Lower lobe of right lung (tissue), 2 donors: ENCODE measurements at regions not wholly inside any gene's neighbourhood (a gene's known extent, or its start where the extent isn't known, plus 50 kb on each side); places are given as distances from the start of the nearest gene placed in this dataset.

ENCODE experiments used
- ATAC-seq, 2 donors: fragments of 200-7000 bp; cut with Tn5 transposase; one replicate each; pipeline ENCODE4 v1.9.1; 2020 to 2022; ENCODE audit warnings: mild to moderate bottlenecking in 2 of 2, moderate library complexity in 2 of 2
- DNase-seq: peaks from one replicate; pipeline ENCODE4 v3.0.0-alpha.2; 2020
- H3K27ac ChIP-seq: fragments of 200-600 bp; one replicate; pipeline ENCODE4 v1.8.0; 2022
- H3K27me3 ChIP-seq: fragments of 200-600 bp; one replicate; pipeline ENCODE4 v1.8.0; 2022; ENCODE audit warnings: low read depth
- H3K36me3 ChIP-seq: fragments of 200-600 bp; one replicate; pipeline ENCODE4 v1.8.0; 2022; ENCODE audit warnings: mild to moderate bottlenecking
- H3K4me1 ChIP-seq: fragments of 200-600 bp; one replicate; pipeline ENCODE4 v1.8.0; 2022
- H3K4me3 ChIP-seq: fragments of 200-600 bp; one replicate; pipeline ENCODE4 v1.8.0; 2022; ENCODE audit warnings: mild to moderate bottlenecking
- H3K9me3 ChIP-seq: fragments of 200-600 bp; one replicate; pipeline ENCODE4 v1.8.0; 2022
- intact Hi-C: fragments of 100-400 bp; cut with DNase I; formaldehyde crosslinking; loops from one replicate; pipeline ENCODE4 v1.11.0; 2022
- TF ChIP-seq, protein P1 (sequence below): fragments of 200-600 bp; IDR thresholded peaks from one replicate; pipeline ENCODE4 v1.8.0; 2022; ENCODE audit warnings: antibody characterized with exemption, mild to moderate bottlenecking
- donor health status: DM: no; HTN: yes; CAD: no; lungs with severe emphysema.

DNA sequence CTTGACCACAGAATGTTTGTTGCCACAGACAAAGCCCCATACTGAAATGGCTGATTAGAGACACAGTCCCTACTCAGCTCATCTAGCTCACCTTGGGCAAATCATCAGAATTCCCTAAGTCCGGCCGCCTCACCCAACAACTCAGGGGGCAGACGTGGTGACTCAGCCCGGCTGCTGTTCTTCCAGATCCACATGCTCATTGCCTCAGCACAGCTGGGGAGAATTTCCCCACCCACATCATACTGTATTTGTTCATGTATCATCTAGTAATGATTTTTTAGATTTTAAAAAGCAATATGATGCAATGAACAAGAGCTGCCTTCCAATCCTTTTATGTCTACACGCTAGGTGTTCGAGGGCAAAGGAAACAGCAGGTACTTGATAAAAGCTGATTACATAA lies 333.8 kb upstream of the TENM3 start:
- H3K4me3 ChIP-seq = no peak overlapping the region
- H3K27me3 ChIP-seq = no peaks in the 10 kb centered on the region
- H3K9me3 ChIP-seq = peaks cover 5% of the 10 kb centered on the region
- TF ChIP-seq, protein P1, sequence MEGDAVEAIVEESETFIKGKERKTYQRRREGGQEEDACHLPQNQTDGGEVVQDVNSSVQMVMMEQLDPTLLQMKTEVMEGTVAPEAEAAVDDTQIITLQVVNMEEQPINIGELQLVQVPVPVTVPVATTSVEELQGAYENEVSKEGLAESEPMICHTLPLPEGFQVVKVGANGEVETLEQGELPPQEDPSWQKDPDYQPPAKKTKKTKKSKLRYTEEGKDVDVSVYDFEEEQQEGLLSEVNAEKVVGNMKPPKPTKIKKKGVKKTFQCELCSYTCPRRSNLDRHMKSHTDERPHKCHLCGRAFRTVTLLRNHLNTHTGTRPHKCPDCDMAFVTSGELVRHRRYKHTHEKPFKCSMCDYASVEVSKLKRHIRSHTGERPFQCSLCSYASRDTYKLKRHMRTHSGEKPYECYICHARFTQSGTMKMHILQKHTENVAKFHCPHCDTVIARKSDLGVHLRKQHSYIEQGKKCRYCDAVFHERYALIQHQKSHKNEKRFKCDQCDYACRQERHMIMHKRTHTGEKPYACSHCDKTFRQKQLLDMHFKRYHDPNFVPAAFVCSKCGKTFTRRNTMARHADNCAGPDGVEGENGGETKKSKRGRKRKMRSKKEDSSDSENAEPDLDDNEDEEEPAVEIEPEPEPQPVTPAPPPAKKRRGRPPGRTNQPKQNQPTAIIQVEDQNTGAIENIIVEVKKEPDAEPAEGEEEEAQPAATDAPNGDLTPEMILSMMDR = no peak
- intact Hi-C loops = no loop called here
- DNase-seq (no peak), ATAC-seq (no peak)
- no peak overlapping the region for H3K27ac ChIP-seq
- H3K36me3 ChIP-seq = no peaks in the 10 kb centered on the region
- no peaks in the 10 kb centered on the region for H3K4me1 ChIP-seq

DNA sequence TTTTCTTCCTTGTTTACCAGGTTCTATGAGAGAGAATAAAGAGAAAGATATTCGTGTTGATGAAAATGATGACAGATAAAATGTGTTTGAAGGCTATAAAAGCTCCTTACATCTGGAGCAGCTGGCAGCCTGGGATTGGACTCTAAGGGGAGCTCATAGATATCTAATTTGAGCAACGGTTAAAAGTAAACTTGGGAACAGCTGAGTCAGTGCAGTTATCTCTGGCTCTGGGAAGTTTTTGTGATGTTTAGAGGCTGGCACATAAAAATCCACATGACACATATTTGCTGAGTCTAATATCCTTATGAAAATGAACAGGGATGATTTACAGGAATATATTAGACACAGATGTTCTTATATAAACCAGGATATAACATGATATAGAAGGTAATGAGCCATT lies 331.8 kb upstream of the TENM3 start:
- ATAC-seq = no peak
- Histone ChIP-seq H3K27ac (no peak overlapping the region), H3K9me3 (peaks cover 5% of the 10 kb centered on the region), H3K36me3 (no peaks in the 10 kb centered on the region), H3K4me3 (no peak overlapping the region), H3K4me1 (no peaks in the 10 kb centered on the region), H3K27me3 (no peaks in the 10 kb centered on the region)
- no peak for DNase-seq
- TF ChIP-seq, protein P1 = no peak
- intact Hi-C loops = no loop called here

DNA sequence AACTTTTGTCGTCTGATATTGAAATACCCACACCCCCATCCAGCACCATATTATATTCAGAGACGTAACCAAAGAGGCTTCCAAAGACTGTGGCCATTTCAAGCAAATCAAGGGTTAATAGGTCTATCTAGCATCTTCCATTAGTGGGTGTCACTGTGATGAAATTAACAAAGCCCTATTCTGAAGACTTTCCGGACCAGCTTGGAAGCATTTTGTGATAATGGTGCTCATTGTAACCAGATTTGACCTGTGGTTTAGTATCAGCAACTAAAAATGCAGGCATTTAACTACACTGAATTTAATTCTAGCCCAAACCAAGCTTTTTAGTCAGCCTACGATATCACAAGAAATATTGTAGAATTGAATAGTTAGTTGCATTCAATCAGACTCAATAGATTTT lies 309.7 kb upstream of the TENM3 start:
- intact Hi-C loops = no loop called here
- Histone ChIP-seq H3K36me3 (no peaks in the 10 kb centered on the region), H3K9me3 (peaks cover 4% of the 10 kb centered on the region), H3K27ac (no peak overlapping the region), H3K27me3 (no peaks in the 10 kb centered on the region), H3K4me1 (no peaks in the 10 kb centered on the region), H3K4me3 (no peak overlapping the region)
- no peak for DNase-seq
- no peak for ATAC-seq
- TF ChIP-seq, protein P1 = no peak

DNA sequence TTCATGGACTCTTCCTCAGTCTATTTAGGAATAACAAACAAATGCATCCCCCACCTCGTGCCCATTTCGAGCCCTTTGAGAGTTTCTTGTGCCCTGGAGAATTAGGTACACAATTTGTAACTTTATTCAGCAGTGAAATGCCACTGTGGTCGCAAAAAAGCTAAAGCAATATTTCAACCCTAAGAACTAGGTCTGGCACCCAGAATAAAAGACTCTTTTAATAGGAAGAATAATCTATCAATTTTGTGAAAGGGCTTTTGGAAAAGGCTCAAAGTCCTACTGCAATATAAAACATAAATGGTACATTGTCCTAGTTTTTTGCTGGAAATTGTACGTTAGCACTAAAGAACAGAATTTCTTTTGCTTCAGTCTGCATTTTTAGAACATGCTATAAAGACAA lies 304.6 kb upstream of the TENM3 start:
- no peak overlapping the region for H3K27ac ChIP-seq
- ATAC-seq (no peak), DNase-seq (no peak)
- no peaks in the 10 kb centered on the region for H3K27me3 ChIP-seq
- H3K4me1 ChIP-seq = no peaks in the 10 kb centered on the region
- TF ChIP-seq, protein P1 = no peak
- H3K9me3 ChIP-seq = no peaks in the 10 kb centered on the region
- H3K4me3 ChIP-seq = no peak overlapping the region
- intact Hi-C loops = no loop called here
- no peaks in the 10 kb centered on the region for H3K36me3 ChIP-seq

DNA sequence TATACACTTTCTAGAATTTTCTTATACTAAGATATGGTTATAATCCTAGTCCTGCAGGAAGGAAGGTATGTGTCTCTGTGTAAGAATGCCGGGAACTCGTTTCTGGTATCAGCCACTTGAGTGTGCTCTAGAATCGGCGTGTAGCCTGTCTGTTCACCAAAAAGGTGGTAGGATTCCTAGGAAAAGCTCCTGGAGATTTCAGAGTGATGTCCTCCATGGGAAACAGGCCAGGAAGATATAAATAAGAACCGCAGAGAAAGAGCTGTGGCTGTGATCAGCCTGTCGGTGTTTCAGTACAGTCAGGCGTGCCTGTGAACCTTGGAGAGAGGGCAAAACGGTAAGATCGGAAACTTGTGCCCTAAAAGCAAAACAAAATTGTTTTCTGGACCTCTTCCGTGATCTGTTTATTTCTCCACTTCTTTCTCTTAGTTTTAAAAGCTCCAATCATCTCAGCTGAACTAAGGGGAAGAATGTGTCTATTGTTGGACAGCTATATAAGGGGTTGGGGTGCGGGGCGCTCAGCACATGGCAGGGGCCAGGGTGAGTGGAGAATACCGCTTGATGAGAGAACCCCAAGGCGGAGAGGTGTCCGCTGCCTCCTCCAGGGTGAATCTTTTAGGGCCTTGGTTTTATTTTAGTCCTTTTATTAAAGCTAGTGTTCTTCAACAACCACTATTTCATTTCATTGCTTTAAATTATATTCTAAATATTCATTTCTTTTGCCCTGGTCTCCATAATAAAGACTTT lies 303.8 kb upstream of the TENM3 start:
- no peak overlapping the region for H3K4me3 ChIP-seq
- TF ChIP-seq, protein P1 = no peak
- no peak for ATAC-seq
- H3K9me3 ChIP-seq = no peaks in the 10 kb centered on the region
- H3K27me3 ChIP-seq = no peaks in the 10 kb centered on the region
- H3K36me3 ChIP-seq = no peaks in the 10 kb centered on the region
- H3K4me1 ChIP-seq = no peaks in the 10 kb centered on the region
- DNase-seq = no peak
- intact Hi-C loops = no loop called here
- H3K27ac ChIP-seq = no peak overlapping the region
